ENCODE measurements at regions not wholly inside any gene's neighbourhood (a gene's known extent, or its start where the extent isn't known, plus 50 kb on each side); places are given as distances from the start of the nearest gene placed in this dataset.

GRCh38 chr13:105530468-105530867, 1005.0 kb downstream of the EFNB2 start:
- H3K4me3 ChIP-seq = no peak overlapping the region
- 90% methylated on average over 3 of the region's 3 CpGs for WGBS
- no peak overlapping the region for H3K27ac ChIP-seq (replicated peaks in 1 of 4)
- TF ChIP-seq CTCF (IDR thresholded peaks at IDR 0.05) (no peak), EP300 (IDR thresholded peaks at IDR 0.05) (no peak), POLR2A (IDR thresholded peaks at IDR 0.05; ENCODE audit: low read depth) (no peak), POLR2AphosphoS5 (IDR thresholded peaks at IDR 0.05) (no peak)
- no peak for DNase-seq (ENCODE audit: extremely low spot score)
- no peaks in the 10 kb centered on the region for H3K9me3 ChIP-seq
- H3K4me1 ChIP-seq = no peaks in the 10 kb centered on the region
- no peaks in the 10 kb centered on the region for H3K27me3 ChIP-seq
- intact Hi-C loops (cut with DNase I) = no loop called here
- H3K36me3 ChIP-seq = no peaks in the 10 kb centered on the region

GRCh38 chr13:105527127-105527526, 1008.3 kb downstream of the EFNB2 start:
- DNase-seq (ENCODE audit: extremely low spot score) = no peak
- no peak for TF ChIP-seq POLR2A (IDR thresholded peaks at IDR 0.05; ENCODE audit: low read depth)
- TF ChIP-seq EP300 (IDR thresholded peaks at IDR 0.05) = no peak
- TF ChIP-seq CTCF (IDR thresholded peaks at IDR 0.05) = no peak
- no peak for TF ChIP-seq POLR2AphosphoS5 (IDR thresholded peaks at IDR 0.05)
- H3K36me3 ChIP-seq = no peaks in the 10 kb centered on the region
- H3K27ac ChIP-seq (replicated peaks in 1 of 4) = no peak overlapping the region
- H3K4me1 ChIP-seq = no peaks in the 10 kb centered on the region
- 92% methylated on average over 5 of the region's 5 CpGs for WGBS
- H3K4me3 ChIP-seq = no peak overlapping the region
- H3K27me3 ChIP-seq = no peaks in the 10 kb centered on the region
- intact Hi-C loops (cut with DNase I) = no loop called here
- no peaks in the 10 kb centered on the region for H3K9me3 ChIP-seq

- Histone ChIP-seq H3K4me3 (no peak overlapping the region), H3K4me1 (no peaks in the 10 kb centered on the region), H3K36me3 (no peaks in the 10 kb centered on the region), H3K9me3 (no peaks in the 10 kb centered on the region), H3K27ac (replicated peaks in 1 of 4) (no peak overlapping the region), H3K27me3 (no peaks in the 10 kb centered on the region)
- intact Hi-C loops (cut with DNase I) = no loop called here
- no peak for DNase-seq (ENCODE audit: extremely low spot score)
- TF ChIP-seq POLR2A (IDR thresholded peaks at IDR 0.05; ENCODE audit: low read depth) (no peak), POLR2AphosphoS5 (IDR thresholded peaks at IDR 0.05) (no peak), CTCF (IDR thresholded peaks at IDR 0.05) (no peak), EP300 (IDR thresholded peaks at IDR 0.05) (no peak)
- WGBS = 0% methylated on average over 1 of the region's 1 CpG
These were observed 1015.7 kb downstream of the EFNB2 start for GRCh38 chr13:105519771-105520170.

- DNase-seq (ENCODE audit: extremely low spot score) = no peak
- Histone ChIP-seq H3K4me1 (no peaks in the 10 kb centered on the region), H3K4me3 (no peak overlapping the region), H3K36me3 (no peaks in the 10 kb centered on the region), H3K27me3 (no peaks in the 10 kb centered on the region), H3K27ac (replicated peaks in 1 of 4) (no peak overlapping the region), H3K9me3 (no peaks in the 10 kb centered on the region)
- intact Hi-C loops (cut with DNase I) = no loop called here
- 97% methylated on average over 4 of the region's 4 CpGs for WGBS
- TF ChIP-seq EP300 (IDR thresholded peaks at IDR 0.05) (no peak), CTCF (IDR thresholded peaks at IDR 0.05) (no peak), POLR2AphosphoS5 (IDR thresholded peaks at IDR 0.05) (no peak), POLR2A (IDR thresholded peaks at IDR 0.05; ENCODE audit: low read depth) (no peak)
These were observed 1017.4 kb downstream of the EFNB2 start for GRCh38 chr13:105518086-105518485.

GRCh38 chr13:105514401-105514800, 1021.1 kb downstream of the EFNB2 start:
- intact Hi-C loops (cut with DNase I) = no loop called here
- DNase-seq (ENCODE audit: extremely low spot score) = no peak
- no peaks in the 10 kb centered on the region for H3K4me1 ChIP-seq
- TF ChIP-seq CTCF (IDR thresholded peaks at IDR 0.05) = no peak
- TF ChIP-seq POLR2A (IDR thresholded peaks at IDR 0.05; ENCODE audit: low read depth) = no peak
- TF ChIP-seq EP300 (IDR thresholded peaks at IDR 0.05) = no peak
- no peak for TF ChIP-seq POLR2AphosphoS5 (IDR thresholded peaks at IDR 0.05)
- H3K4me3 ChIP-seq = no peak overlapping the region
- H3K36me3 ChIP-seq = no peaks in the 10 kb centered on the region
- WGBS = 90% methylated on average over 4 of the region's 4 CpGs
- H3K27ac ChIP-seq (replicated peaks in 1 of 4) = no peak overlapping the region
- H3K9me3 ChIP-seq = no peaks in the 10 kb centered on the region
- H3K27me3 ChIP-seq = no peaks in the 10 kb centered on the region

All from esophagus muscularis mucosa (tissue), 4 donors.